GM21528 (cell line): ENCODE measurements at regions not wholly inside any gene's neighbourhood (a gene's known extent, or its start where the extent isn't known, plus 50 kb on each side); places are given as distances from the start of the nearest gene placed in this dataset.
"Not testable (repeated sequence)": the region's sequence is repeated elsewhere in the genome, so short reads cannot be mapped to it uniquely, and the experiment has no call there.

Experiments used
- ATAC-seq: cut with Tn5 transposase; IDR thresholded peaks from one replicate; pipeline ENCODE4 v1.9.1; 2021; ENCODE audit warnings: mild to moderate bottlenecking, moderate library complexity; ENCODE audit not compliant: unreplicated experiment, low FRiP score

- ATAC-seq = not testable (repeated sequence)
Observed at GRCh38 chr7:55743454-55743717, 119.2 kb downstream of the SEPTIN14 start.

GRCh38 chr7:55742651-55743453 is 119.7 kb downstream of the SEPTIN14 start:
- not testable (repeated sequence) for ATAC-seq

DNA sequence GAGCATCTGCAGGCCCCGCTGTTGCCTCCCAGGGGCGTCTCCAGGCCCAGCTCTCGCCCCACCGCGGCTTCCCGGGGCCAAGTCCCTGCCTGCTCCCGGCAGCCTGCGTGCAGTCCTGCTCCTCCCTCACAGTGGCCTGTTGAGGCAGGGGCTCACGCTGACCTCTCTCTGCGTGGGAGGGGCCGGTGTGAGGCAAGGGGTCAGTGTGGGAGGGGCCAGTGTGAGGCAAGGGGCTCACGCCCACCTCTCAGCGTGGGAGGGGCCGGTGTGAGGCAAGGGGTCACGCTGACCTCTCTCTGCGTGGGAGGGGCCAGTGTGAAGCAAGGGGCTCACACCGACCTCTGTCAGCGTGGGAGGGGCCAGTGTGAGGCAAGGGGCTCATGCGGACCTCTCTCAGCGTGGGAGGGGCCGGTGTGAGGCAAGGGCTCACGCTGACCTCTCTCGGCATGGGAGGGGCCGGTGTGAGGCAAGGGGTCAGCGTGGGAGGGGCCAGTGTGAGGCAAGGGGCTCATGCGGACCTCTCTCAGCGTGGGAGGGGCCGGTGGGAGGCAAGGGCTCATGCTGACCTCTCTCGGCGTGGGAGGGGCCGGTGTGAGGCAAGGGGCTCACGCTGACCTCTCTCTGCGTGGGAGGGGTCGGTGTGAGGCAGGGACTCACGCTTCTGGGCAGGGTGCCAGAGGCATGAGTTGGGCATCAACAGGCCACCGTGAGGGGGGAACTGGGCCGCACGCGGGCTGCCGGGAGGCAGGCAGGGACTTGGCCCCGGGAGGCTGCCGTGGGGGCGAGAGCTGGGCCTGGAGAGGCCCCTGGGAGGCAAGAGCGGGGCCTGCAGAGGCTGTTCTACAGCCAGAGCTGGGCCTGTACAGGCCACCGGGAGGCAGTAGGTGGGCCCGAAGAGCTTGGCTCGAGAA is 120.6 kb downstream of the SEPTIN14 start:
- not testable (repeated sequence) for ATAC-seq

DNA sequence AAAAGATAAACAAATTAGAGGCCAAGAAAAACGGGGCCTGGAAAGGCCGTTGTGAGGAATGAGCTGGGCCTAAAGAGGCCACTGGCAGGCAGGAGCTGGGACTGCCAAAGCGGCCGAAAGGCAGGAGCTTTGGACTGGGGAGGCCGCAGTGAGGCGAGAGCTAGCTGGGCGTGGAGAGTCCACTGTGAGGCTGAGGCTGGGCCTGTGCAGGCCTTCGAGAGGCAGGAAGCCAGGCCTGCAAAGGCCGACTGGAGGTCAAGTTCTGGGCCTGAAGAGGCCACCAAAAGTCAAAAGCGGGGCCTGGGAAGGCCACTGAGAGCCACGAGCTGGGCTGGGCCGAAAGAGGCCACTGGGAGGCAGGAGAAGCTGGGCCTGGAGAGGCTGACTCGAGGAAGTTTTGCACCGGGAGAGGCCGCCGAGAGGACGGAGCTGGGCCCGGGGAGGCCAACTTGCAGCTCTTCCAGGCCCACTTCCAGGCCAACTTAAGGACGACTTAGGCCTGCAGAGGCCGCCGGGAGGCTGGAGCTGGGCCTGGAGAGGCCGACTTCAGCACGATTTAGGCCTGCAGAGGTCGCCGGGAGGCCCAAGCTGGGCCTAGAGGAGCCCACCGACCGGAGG is 121.8 kb downstream of the SEPTIN14 start:
- ATAC-seq = not testable (repeated sequence)

- ATAC-seq = not testable (repeated sequence)
Observed at GRCh38 chr7:55740053-55740452, 122.5 kb downstream of the SEPTIN14 start.

DNA sequence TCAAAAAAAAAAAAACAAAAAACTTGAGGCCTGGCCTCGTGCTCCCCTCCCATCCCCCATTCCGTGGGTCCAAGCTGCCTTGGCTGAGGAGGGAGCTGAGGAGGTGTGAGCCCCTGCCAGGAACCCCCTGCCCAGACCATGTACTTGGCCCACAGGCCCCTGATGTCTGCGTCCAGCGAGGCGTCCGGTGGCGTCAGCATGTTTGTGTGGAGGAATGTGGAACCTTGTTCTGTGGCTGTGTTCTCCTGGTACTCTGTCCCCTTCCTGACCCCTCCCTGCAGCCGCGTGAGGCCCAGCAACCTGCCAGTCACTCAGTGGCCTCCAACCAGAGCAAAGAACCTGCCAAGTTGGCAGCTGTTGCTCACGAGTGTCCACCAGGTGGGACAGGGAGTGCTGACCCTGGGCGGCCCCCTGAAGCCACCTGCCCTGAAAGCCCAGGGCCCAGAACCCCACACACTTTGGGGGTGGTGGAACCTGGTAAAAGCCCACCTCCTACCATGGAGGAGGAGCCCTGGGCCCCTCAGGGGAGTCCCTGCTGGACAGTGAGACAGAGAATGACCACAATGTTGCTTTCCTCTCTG is 125.8 kb downstream of the SEPTIN14 start:
- not testable (repeated sequence) for ATAC-seq

- ATAC-seq = no peak
Observed at GRCh38 chr7:55733241-55734140, 129.1 kb downstream of the SEPTIN14 start.

GRCh38 chr7:55731931-55732330 is 130.6 kb downstream of the SEPTIN14 start:
- ATAC-seq = no peak

DNA sequence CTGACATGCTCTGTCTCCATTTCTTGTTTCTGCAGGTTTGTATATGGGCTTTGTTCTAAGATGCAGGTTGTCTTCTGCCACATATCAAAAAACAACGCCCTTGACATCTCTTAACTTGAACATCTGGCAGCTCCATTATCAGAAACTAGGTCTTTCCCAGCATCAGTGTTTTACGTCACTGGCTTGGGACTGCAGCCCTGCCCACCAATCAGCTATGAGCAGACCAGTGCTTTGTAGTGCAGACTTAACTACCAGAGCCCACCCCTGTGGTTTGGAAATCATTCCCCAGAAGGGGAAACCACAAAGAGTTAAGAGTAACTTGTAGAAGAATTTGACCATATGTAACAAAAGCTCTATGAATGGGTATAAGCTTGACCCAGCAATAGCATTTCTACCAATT is 132.4 kb downstream of the SEPTIN14 start:
- no peak for ATAC-seq

DNA sequence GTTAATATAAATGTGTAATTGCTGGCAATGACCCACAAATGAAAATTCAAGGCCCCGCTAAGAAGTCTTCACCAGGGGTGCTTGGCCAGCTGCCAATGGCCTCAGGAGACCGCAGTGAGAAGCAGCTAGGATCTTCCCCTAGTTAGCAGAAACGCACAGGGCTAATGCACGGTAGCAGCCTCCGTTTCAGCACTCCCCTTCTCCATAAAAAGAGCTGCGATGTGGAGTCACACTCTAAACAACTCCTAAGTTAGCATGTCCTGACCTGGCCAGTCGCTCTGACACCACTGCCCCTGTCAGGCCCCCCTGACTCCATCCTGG is 139.0 kb downstream of the SEPTIN14 start:
- no peak for ATAC-seq

GRCh38 chr7:55722874-55723620 is 139.5 kb downstream of the SEPTIN14 start:
- peak; percentile 99 for ATAC-seq

DNA sequence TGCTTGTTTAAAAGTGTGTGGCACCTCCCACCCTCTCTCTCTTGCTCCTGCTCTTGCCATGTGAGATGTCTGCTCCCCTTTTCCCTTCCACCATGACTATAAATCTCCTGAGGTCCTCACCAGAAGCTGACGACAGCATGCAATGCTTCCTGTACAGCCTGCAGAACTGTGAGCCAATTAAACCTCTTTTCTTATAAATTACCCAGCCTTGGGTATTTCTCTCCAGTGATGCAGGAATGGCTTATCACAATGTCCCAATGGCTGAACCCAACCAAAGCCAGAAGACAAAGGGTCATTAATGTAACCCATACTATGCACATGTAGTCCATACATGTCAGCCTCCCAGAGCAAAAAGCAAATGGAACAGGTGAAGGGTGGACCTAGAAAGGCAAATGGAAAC is 141.5 kb downstream of the SEPTIN14 start:
- ATAC-seq = not testable (repeated sequence)

- not testable (repeated sequence) for ATAC-seq
Observed at GRCh38 chr7:55715247-55715867, 143.1 kb upstream of the VOPP1 start.

DNA sequence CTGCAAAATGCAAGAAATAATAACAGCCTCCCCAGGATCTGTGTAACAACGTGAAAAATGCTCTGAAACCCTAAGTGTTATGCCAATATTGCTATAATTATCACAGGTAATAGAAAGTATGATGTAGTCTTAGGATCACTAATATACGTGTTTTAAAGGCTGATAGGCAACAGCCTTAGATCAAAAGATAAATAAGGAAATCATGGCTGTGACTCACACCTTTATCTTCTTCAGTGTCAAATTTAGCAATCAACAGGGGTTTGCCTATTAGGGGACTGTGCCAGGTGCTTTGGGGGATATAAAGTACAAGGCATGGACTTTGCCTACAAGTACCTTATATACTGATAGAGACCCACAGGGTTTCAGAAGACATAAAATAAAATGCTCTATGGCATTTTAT is 142.1 kb upstream of the VOPP1 start:
- ATAC-seq = not testable (repeated sequence)

GRCh38 chr7:55710312-55710711 is 138.0 kb upstream of the VOPP1 start:
- not testable (repeated sequence) for ATAC-seq

GRCh38 chr7:55708028-55708427 is 135.7 kb upstream of the VOPP1 start:
- ATAC-seq = not testable (repeated sequence)

DNA sequence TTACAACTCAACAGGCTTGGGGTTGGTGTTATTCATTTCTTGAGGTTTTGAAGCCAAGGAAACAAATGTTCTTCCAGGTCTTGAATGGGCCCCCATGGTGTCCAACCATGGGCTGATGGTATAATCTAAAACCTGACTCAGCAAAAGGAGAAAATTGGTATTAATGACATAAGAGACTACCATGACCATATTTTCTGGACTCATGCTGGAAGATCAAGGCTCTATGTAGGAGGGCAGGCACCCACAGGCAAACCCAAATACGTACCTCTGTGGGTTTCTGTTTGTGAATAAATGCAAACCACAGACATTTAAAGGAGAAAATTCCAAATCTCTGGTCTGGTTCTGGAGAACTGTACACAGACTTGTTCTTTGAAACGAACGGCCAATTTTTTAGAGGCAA is 135.1 kb upstream of the VOPP1 start:
- not testable (repeated sequence) for ATAC-seq

GRCh38 chr7:55706451-55707195 is 134.3 kb upstream of the VOPP1 start:
- not testable (repeated sequence) for ATAC-seq
